Peyer's patch (tissue), 4 donors: ENCODE measurements at regions not wholly inside any gene's neighbourhood (a gene's known extent, or its start where the extent isn't known, plus 50 kb on each side); places are given as distances from the start of the nearest gene placed in this dataset.

Experiments
- POLR2A ChIP-seq, 2 donors: fragments of 450-650 bp; IDR thresholded peaks; one replicate each; pipeline ENCODE4 v1.5.1; 2017; ENCODE audit warnings: antibody characterized with exemption in 2 of 2, mild to moderate bottlenecking in 2 of 2, moderate library complexity in 2 of 2
- TF ChIP-seq, protein P1 (sequence below), 6 experiments: fragments of 450-650 bp in 4 of 6; fragments of 200-600 bp in 2 of 6; sonication (generic) in 1 of 6; IDR thresholded peaks; one replicate each; pipeline ENCODE4 v1.5.1; 2017 to 2019; ENCODE audit warnings: antibody characterized with exemption in 6 of 6, mild to moderate bottlenecking in 3 of 6, moderate library complexity in 1 of 6

DNA sequence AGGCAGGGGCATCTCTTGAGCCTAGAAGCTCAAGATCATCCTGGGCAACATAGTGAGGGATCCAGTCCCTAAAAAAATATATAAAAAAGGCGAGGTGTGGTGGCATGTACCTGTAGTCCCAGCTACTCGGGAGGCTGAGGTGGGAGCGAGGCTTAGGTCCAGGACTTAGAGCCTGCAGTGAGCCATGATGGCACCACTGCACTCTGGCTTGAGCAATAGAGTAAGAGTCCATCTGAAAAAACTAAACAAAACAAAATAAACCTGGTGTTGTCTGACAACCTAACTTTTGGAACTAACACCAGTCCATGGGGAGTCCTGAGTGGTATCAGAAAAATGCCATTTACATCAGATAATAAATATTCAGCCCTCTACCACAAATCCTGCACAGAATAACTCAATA is 110.1 kb upstream of the NRIP1 start:
- TF ChIP-seq, protein P1, sequence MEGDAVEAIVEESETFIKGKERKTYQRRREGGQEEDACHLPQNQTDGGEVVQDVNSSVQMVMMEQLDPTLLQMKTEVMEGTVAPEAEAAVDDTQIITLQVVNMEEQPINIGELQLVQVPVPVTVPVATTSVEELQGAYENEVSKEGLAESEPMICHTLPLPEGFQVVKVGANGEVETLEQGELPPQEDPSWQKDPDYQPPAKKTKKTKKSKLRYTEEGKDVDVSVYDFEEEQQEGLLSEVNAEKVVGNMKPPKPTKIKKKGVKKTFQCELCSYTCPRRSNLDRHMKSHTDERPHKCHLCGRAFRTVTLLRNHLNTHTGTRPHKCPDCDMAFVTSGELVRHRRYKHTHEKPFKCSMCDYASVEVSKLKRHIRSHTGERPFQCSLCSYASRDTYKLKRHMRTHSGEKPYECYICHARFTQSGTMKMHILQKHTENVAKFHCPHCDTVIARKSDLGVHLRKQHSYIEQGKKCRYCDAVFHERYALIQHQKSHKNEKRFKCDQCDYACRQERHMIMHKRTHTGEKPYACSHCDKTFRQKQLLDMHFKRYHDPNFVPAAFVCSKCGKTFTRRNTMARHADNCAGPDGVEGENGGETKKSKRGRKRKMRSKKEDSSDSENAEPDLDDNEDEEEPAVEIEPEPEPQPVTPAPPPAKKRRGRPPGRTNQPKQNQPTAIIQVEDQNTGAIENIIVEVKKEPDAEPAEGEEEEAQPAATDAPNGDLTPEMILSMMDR (IDR thresholded peaks at IDR 0.05) = no peak
- TF ChIP-seq POLR2A (IDR thresholded peaks at IDR 0.05) = no peak
